Endothelial cell of umbilical vein (primary cell): ENCODE measurements at regions not wholly inside any gene's neighbourhood (a gene's known extent, or its start where the extent isn't known, plus 50 kb on each side); places are given as distances from the start of the nearest gene placed in this dataset.

Experiments
- BruUV-seq: library from RNA; stranded (reverse); fragments of 400-500 nt; replicated peaks from 2 replicates; lab custom pipeline; 2021; lab: Mats Ljungman, UMichigan
- CTCF ChIA-PET: fragments of 300-600, 350-600 bp; sonication (Branson Sonifier 250); formaldehyde crosslinking; loops from one replicate; lab custom pipeline; 2021; ENCODE audit warnings: antibody characterized with exemption, inconsistent platforms; lab: Charles Lee
- POLR2A ChIA-PET: fragments of 300-600, 350-600 bp; sonication (Branson Sonifier 250); formaldehyde crosslinking; loops from one replicate; lab custom pipeline; 2021; ENCODE audit warnings: antibody characterized with exemption, inconsistent platforms; lab: Charles Lee
- DNase-seq: peaks from one replicate; pipeline ENCODE4 v3.0.0-alpha.2; 2011; ENCODE audit warnings: low read depth, low spot score
- FAIRE-seq: peaks from 2 replicates; lab custom pipeline; 2011; peaks lifted over from hg19 to GRCh38; lab: Jason Lieb, UNC
- H2AFZ ChIP-seq: 2 replicates; pipeline ENCODE4 v1.6.0; 2012; ENCODE audit warnings: low read depth, low read length, control low read depth, inconsistent platforms
- H3K27ac ChIP-seq: 2 replicates; pipeline ENCODE4 v1.5.1; 2011; ENCODE audit warnings: low read depth, mild to moderate bottlenecking, control low read depth, low read length, moderate library complexity; ENCODE audit not compliant: insufficient read depth
- H3K27me3 ChIP-seq, 2 experiments: 2 replicates each; pipeline versions ENCODE4 v1.6.0 to v1.6.1; 2011; ENCODE audit warnings: low read length in 2 of 2, mixed read lengths in 1 of 2; ENCODE audit not compliant: control insufficient read depth in 2 of 2, insufficient read depth in 2 of 2
- H3K36me3 ChIP-seq, 2 experiments: 2 replicates in 1 of 2; 3 replicates in 1 of 2; pipeline ENCODE4 v1.5.1; 2011; ENCODE audit warnings: low read length in 2 of 2, mild to moderate bottlenecking in 1 of 2, moderate library complexity in 1 of 2; ENCODE audit not compliant: control insufficient read depth in 2 of 2, insufficient read depth in 2 of 2; ENCODE audit errors: extremely low read depth in 1 of 2
- H3K4me1 ChIP-seq: 3 replicates; pipeline ENCODE4 v1.5.1; 2011; ENCODE audit warnings: mild to moderate bottlenecking, low read length; ENCODE audit not compliant: control insufficient read depth, insufficient read depth; ENCODE audit errors: extremely low read depth
- H3K4me2 ChIP-seq: 2 replicates; pipeline ENCODE4 v1.6.1; 2011; ENCODE audit warnings: low read length, control low read depth, mixed read lengths; ENCODE audit not compliant: insufficient read depth
- H3K4me3 ChIP-seq, 3 experiments: fragments of 200-600 bp in 1 of 3; sonication (generic), shearing (Covaris generic) in 1 of 3; replicated peaks in 1 of 3; 2 replicates each; pipeline ENCODE4 v1.5.1; 2011 to 2016; ENCODE audit warnings: control low read depth in 3 of 3, low read length in 3 of 3, mild to moderate bottlenecking in 2 of 3, inconsistent platforms in 1 of 3, low read depth in 1 of 3, moderate library complexity in 1 of 3; ENCODE audit not compliant: insufficient read depth in 1 of 3
- H3K79me2 ChIP-seq: 2 replicates; pipeline ENCODE4 v1.6.0; 2012; ENCODE audit warnings: low read length, inconsistent platforms; ENCODE audit not compliant: control insufficient read depth, insufficient read depth
- H3K9ac ChIP-seq: replicated peaks from 2 replicates; pipeline ENCODE3; 2011; ENCODE audit warnings: low read length, control low read depth; ENCODE audit not compliant: insufficient read depth; ENCODE audit errors: extremely low read depth
- H3K9me1 ChIP-seq: replicated peaks from 3 replicates; pipeline ENCODE4 v1.6.0; 2011; ENCODE audit warnings: mild to moderate bottlenecking, low read length; ENCODE audit not compliant: control insufficient read depth, insufficient read depth; ENCODE audit errors: extremely low read depth
- H3K9me3 ChIP-seq: replicated peaks from 2 replicates; pipeline ENCODE4 v1.5.1; 2012; ENCODE audit warnings: low read length, inconsistent platforms; ENCODE audit not compliant: control insufficient read depth, insufficient read depth
- H4K20me1 ChIP-seq: replicated peaks from 2 replicates; pipeline ENCODE3; 2011; ENCODE audit warnings: mild to moderate bottlenecking, low read length; ENCODE audit not compliant: control insufficient read depth, insufficient read depth; ENCODE audit errors: extremely low read depth
- EZH2 ChIP-seq: IDR thresholded peaks from 2 replicates; pipeline ENCODE4 v1.6.1; 2012; ENCODE audit warnings: borderline replicate concordance, low read depth, mild to moderate bottlenecking, moderate library complexity, low read length, inconsistent platforms; ENCODE audit not compliant: severe bottlenecking
- FOS ChIP-seq: IDR thresholded peaks from 2 replicates; pipeline ENCODE4 v1.6.1; 2011; ENCODE audit warnings: mild to moderate bottlenecking, low read length, moderate library complexity, borderline replicate concordance; ENCODE audit not compliant: insufficient read depth
- GATA2 ChIP-seq: IDR thresholded peaks from 2 replicates; pipeline ENCODE4 v1.7.0; 2011; ENCODE audit warnings: low read depth, mild to moderate bottlenecking, moderate library complexity, mixed read lengths, low read length; ENCODE audit not compliant: insufficient read length, insufficient read depth
- JUN ChIP-seq: IDR thresholded peaks from 2 replicates; pipeline ENCODE4 v1.6.1; 2011; ENCODE audit warnings: borderline replicate concordance, low read depth; ENCODE audit not compliant: insufficient read length, insufficient read depth
- MAX ChIP-seq: IDR thresholded peaks from 2 replicates; pipeline ENCODE4 v1.6.1; 2011; ENCODE audit not compliant: insufficient read depth, insufficient read length
- MYC ChIP-seq: IDR thresholded peaks from one replicate; pipeline ENCODE4 v1.6.1; 2011; ENCODE audit warnings: mild to moderate bottlenecking, low read depth, low read length
- POLR2A ChIP-seq: IDR thresholded peaks from 2 replicates; pipeline ENCODE4 v1.6.1; 2012; ENCODE audit warnings: low read depth, mild to moderate bottlenecking, control low read depth, low read length
- POLR2AphosphoS5 ChIP-seq: IDR thresholded peaks from 2 replicates; pipeline ENCODE4 v1.6.1; 2012; ENCODE audit warnings: low read depth, mild to moderate bottlenecking, control low read depth, low read length, moderate library complexity; ENCODE audit not compliant: insufficient read depth
- dilution Hi-C: fragments of 300-500 bp; cut with MboI; formaldehyde crosslinking; loops from one replicate; pipeline ENCODE4 v1.15.0; 2019; ENCODE audit warnings: low sequenced_read_pairs; ENCODE audit not compliant: extremely low pct_ligation_motif_present
- intact Hi-C: fragments of 100-400 bp; cut with micrococcal nuclease; formaldehyde crosslinking; loops from one replicate; pipeline ENCODE4 v1.10.0; 2022
- TF ChIP-seq, protein P1 (sequence below), 2 donors: IDR thresholded peaks; 1 replicate in 1 of 2; 2 replicates in 1 of 2; pipeline ENCODE4 v1.5.1; 2011; ENCODE audit warnings: low read length in 2 of 2, mild to moderate bottlenecking in 2 of 2, moderate library complexity in 2 of 2, control low read depth in 1 of 2, inconsistent platforms in 1 of 2, low read depth in 1 of 2; ENCODE audit not compliant: insufficient read depth in 1 of 2; ENCODE audit errors: extremely low read depth in 1 of 2

DNA sequence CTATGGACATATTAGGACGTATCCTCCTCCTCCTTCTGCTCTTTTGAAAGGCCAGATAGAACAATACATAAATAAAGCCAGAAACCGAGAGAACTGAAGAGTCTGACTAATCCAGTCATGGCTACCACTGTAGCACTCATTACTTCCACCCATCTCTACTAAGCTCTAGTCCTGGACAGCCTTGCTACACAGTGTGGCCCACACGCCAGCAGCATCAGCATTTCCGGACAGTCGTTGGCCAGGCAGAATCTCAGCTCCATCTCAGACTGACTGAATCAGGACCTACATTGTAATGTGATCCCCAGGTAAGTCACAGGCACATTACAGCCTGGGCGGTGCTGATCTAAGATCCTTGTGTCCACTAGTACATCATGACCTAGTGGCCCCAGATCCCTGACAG lies 182.9 kb downstream of the DRD1 start:
- POLR2A ChIA-PET: no interaction called here
- CTCF ChIA-PET: no interaction called here
- Histone ChIP-seq H3K79me2 (no peaks in the 10 kb centered on the region), H3K4me1 (no peaks in the 10 kb centered on the region), H3K27me3 (no peaks in the 10 kb centered on the region), H3K9me1 (no peaks in the 10 kb centered on the region), H3K9ac (no peak overlapping the region), H3K36me3 (no peaks in the 10 kb centered on the region), H3K4me3 (no peak overlapping the region), H2AFZ (no peak overlapping the region), H3K9me3 (no peaks in the 10 kb centered on the region), H3K4me2 (no peak overlapping the region), H3K27ac (no peak overlapping the region), H4K20me1 (no peaks in the 10 kb centered on the region)
- DNase-seq (no peak), FAIRE-seq (no peak)
- dilution Hi-C loops: no loop called here
- no peak for TF ChIP-seq POLR2AphosphoS5
- TF ChIP-seq GATA2: no peak
- TF ChIP-seq EZH2: no peak
- no peak for TF ChIP-seq MYC
- intact Hi-C loops: no loop called here
- BruUV-seq: no TSS peak

- no peak for FAIRE-seq
- Histone ChIP-seq H4K20me1 (no peaks in the 10 kb centered on the region), H3K4me2 (no peak overlapping the region), H3K9me1 (no peaks in the 10 kb centered on the region), H3K9ac (no peak overlapping the region), H3K27ac (no peak overlapping the region), H3K4me1 (no peaks in the 10 kb centered on the region), H3K9me3 (no peaks in the 10 kb centered on the region), H3K36me3 (no peaks in the 10 kb centered on the region), H3K4me3 (no peak overlapping the region), H2AFZ (no peak overlapping the region), H3K27me3 (no peaks in the 10 kb centered on the region), H3K79me2 (no peaks in the 10 kb centered on the region)
- ChIA-PET POLR2A (no interaction called here), CTCF (no interaction called here)
- intact Hi-C loops (no loop called here), dilution Hi-C loops (no loop called here)
- DNase-seq: no peak
- TF ChIP-seq FOS: no peak
- TF ChIP-seq, protein P1, sequence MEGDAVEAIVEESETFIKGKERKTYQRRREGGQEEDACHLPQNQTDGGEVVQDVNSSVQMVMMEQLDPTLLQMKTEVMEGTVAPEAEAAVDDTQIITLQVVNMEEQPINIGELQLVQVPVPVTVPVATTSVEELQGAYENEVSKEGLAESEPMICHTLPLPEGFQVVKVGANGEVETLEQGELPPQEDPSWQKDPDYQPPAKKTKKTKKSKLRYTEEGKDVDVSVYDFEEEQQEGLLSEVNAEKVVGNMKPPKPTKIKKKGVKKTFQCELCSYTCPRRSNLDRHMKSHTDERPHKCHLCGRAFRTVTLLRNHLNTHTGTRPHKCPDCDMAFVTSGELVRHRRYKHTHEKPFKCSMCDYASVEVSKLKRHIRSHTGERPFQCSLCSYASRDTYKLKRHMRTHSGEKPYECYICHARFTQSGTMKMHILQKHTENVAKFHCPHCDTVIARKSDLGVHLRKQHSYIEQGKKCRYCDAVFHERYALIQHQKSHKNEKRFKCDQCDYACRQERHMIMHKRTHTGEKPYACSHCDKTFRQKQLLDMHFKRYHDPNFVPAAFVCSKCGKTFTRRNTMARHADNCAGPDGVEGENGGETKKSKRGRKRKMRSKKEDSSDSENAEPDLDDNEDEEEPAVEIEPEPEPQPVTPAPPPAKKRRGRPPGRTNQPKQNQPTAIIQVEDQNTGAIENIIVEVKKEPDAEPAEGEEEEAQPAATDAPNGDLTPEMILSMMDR (IDR thresholded peaks at IDR 0.05; ENCODE audit: extremely low read depth in 1 of 2, insufficient read depth in 1 of 2, low read depth in 1 of 2, low read length in 2 of 2): no peak
- no peak for TF ChIP-seq POLR2AphosphoS5
- TF ChIP-seq POLR2A: no peak
- TF ChIP-seq MYC: no peak
- TF ChIP-seq JUN: no peak
- TF ChIP-seq EZH2: no peak
- TF ChIP-seq GATA2: no peak
- no peak for TF ChIP-seq MAX
- no TSS peak for BruUV-seq
Observed at GRCh38 chr5:175257847-175258194, 186.2 kb downstream of the DRD1 start.
